ENCODE measurements at regions not wholly inside any gene's neighbourhood (a gene's known extent, or its start where the extent isn't known, plus 50 kb on each side); places are given as distances from the start of the nearest gene placed in this dataset.

GRCh38 chr1:234742622-234743021, 132.6 kb upstream of the IRF2BP2 start:
- no peaks in the 10 kb centered on the region for H3K9me3 Mint-ChIP-seq
- H3K27ac Mint-ChIP-seq, result peak overlapping the region; percentile 61
- no peak for DNase-seq (ENCODE audit: low spot score in 2 of 2, unreplicated experiment in 2 of 2)
- peaks cover 50% of the 10 kb centered on the region for H3K4me1 Mint-ChIP-seq
- no peak overlapping the region for H3K4me3 Mint-ChIP-seq
- H3K36me3 Mint-ChIP-seq, result no peaks in the 10 kb centered on the region
- no peaks in the 10 kb centered on the region for H3K27me3 Mint-ChIP-seq (ENCODE audit: low read depth)
- no peak for TF ChIP-seq CTCF (IDR thresholded peaks at IDR 0.05; ENCODE audit: unreplicated experiment)

- DNase-seq (ENCODE audit: low spot score in 2 of 2, unreplicated experiment in 2 of 2), result no peak
- Mint-ChIP-seq H3K27me3 (ENCODE audit: low read depth) (no peaks in the 10 kb centered on the region), H3K4me1 (peaks cover 21% of the 10 kb centered on the region), H3K36me3 (no peaks in the 10 kb centered on the region), H3K27ac (peak overlapping the region; percentile 62), H3K9me3 (no peaks in the 10 kb centered on the region), H3K4me3 (no peak overlapping the region)
- no peak for TF ChIP-seq CTCF (IDR thresholded peaks at IDR 0.05; ENCODE audit: unreplicated experiment)
Observed at GRCh38 chr1:234737967-234738314, 128.0 kb upstream of the IRF2BP2 start.

GRCh38 chr1:234735916-234736315, 125.9 kb upstream of the IRF2BP2 start:
- Mint-ChIP-seq H3K4me3 (no peak overlapping the region), H3K9me3 (no peaks in the 10 kb centered on the region), H3K27me3 (ENCODE audit: low read depth) (no peaks in the 10 kb centered on the region), H3K4me1 (peaks cover 17% of the 10 kb centered on the region), H3K36me3 (no peaks in the 10 kb centered on the region), H3K27ac (peak overlapping the region; percentile 13)
- TF ChIP-seq CTCF (IDR thresholded peaks at IDR 0.05; ENCODE audit: unreplicated experiment), result no peak
- no peak for DNase-seq (ENCODE audit: low spot score in 2 of 2, unreplicated experiment in 2 of 2)

- H3K27ac Mint-ChIP-seq, result peak overlapping the region; percentile 13
- no peak for DNase-seq (ENCODE audit: low spot score in 2 of 2, unreplicated experiment in 2 of 2)
- no peak overlapping the region for H3K4me3 Mint-ChIP-seq
- no peaks in the 10 kb centered on the region for H3K36me3 Mint-ChIP-seq
- no peaks in the 10 kb centered on the region for H3K9me3 Mint-ChIP-seq
- no peak for TF ChIP-seq CTCF (IDR thresholded peaks at IDR 0.05; ENCODE audit: unreplicated experiment)
- no peaks in the 10 kb centered on the region for H3K27me3 Mint-ChIP-seq (ENCODE audit: low read depth)
- H3K4me1 Mint-ChIP-seq, result peaks cover 17% of the 10 kb centered on the region
Observed at GRCh38 chr1:234735476-234735875, 125.5 kb upstream of the IRF2BP2 start.

- no peak overlapping the region for H3K27ac Mint-ChIP-seq
- H3K36me3 Mint-ChIP-seq, result no peaks in the 10 kb centered on the region
- no peaks in the 10 kb centered on the region for H3K27me3 Mint-ChIP-seq (ENCODE audit: low read depth)
- TF ChIP-seq CTCF (IDR thresholded peaks at IDR 0.05; ENCODE audit: unreplicated experiment), result no peak
- no peak for DNase-seq (ENCODE audit: low spot score in 2 of 2, unreplicated experiment in 2 of 2)
- H3K4me3 Mint-ChIP-seq, result no peak overlapping the region
- no peaks in the 10 kb centered on the region for H3K9me3 Mint-ChIP-seq
- H3K4me1 Mint-ChIP-seq, result peaks cover 21% of the 10 kb centered on the region
Observed at GRCh38 chr1:234734869-234735268, 124.9 kb upstream of the IRF2BP2 start.

GRCh38 chr1:234734412-234734835, 124.4 kb upstream of the IRF2BP2 start:
- no peaks in the 10 kb centered on the region for H3K9me3 Mint-ChIP-seq
- no peaks in the 10 kb centered on the region for H3K27me3 Mint-ChIP-seq (ENCODE audit: low read depth)
- no peak for DNase-seq (ENCODE audit: low spot score in 2 of 2, unreplicated experiment in 2 of 2)
- no peak overlapping the region for H3K4me3 Mint-ChIP-seq
- peaks cover 26% of the 10 kb centered on the region for H3K4me1 Mint-ChIP-seq
- H3K36me3 Mint-ChIP-seq, result no peaks in the 10 kb centered on the region
- TF ChIP-seq CTCF (IDR thresholded peaks at IDR 0.05; ENCODE audit: unreplicated experiment), result no peak
- H3K27ac Mint-ChIP-seq, result no peak overlapping the region
